HG02798 (cell line): ENCODE measurements at regions not wholly inside any gene's neighbourhood (a gene's known extent, or its start where the extent isn't known, plus 50 kb on each side); places are given as distances from the start of the nearest gene placed in this dataset.
A peak's percentile ranks its signal among the peaks of the same experiment; 100 is the strongest.
"Not testable (repeated sequence)": the region's sequence is repeated elsewhere in the genome, so short reads cannot be mapped to it uniquely, and the experiment has no call there.

Experiments
- ATAC-seq: cut with Tn5 transposase; IDR thresholded peaks from one replicate; pipeline ENCODE4 v1.9.1; 2021; ENCODE audit warnings: mild to moderate bottlenecking; ENCODE audit not compliant: unreplicated experiment, poor library complexity

DNA sequence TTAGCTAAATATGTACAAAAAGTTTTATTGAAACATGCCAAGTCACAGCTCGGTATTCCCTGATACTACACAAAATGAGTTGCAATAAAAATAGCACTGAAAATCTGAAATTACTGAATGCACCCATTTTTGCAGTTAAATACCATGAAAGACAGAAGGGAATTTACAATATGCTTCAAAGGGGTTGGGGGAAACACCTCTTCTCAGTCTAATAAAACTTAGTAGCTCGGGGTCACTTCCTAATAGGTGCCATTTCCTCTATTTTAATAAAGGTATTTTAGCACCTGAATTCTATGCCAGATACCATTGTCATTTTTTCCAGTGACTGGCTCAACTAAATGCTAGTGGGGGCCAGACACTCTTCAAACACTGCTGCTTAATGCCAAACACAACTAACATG lies 204.1 kb upstream of the MEF2C start:
- no peak for ATAC-seq

DNA sequence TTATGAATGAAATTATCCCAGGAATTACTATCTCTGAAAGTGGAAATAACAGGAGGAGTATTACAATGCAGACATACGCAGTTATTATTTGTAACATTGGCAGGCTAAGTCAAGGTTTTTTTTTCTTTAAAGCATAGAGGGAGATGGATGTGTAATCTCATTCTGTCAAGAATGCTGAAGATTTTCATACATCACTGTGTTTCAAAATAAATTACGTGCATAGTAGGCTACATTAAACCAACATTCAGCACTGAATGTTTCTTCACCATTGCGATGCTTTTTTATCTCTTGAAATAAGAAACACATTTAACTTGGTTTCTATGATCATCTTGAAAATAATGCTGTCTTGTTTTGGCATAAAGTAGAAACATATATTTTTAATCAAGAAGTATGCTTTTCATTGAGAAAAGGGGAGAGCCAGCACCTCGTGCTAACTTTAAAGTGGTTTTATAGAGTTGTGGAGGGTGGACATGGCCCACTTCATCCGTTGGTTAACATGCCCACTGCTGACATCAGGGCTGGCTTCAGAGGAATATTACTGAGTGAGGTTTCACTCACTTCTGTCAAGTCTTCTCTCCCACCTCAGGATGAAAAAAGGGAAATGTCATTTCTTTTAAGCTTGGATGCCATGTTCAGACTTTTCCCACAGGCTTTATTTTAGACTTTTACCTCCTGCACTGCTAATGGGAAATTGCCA lies 203.6 kb upstream of the MEF2C start:
- ATAC-seq, result no peak

DNA sequence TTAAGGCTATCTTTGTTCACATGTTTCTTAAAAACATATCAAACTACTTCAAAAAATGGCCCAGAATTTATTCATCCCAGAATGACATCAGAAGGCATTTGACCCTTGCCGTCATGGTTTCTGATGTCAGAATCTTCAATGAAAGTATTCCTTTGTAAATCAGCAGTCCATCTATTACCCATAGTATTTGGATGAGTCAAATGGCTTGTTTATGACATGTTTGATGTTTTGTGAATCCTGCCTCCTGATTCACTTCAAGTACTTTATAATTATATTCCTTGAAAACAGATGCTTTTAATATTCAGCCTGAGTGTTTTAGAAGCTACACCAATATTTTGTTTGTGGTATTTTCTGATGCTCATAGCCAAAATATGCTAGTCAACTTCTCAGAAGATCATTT lies 200.8 kb upstream of the MEF2C start:
- no peak for ATAC-seq

DNA sequence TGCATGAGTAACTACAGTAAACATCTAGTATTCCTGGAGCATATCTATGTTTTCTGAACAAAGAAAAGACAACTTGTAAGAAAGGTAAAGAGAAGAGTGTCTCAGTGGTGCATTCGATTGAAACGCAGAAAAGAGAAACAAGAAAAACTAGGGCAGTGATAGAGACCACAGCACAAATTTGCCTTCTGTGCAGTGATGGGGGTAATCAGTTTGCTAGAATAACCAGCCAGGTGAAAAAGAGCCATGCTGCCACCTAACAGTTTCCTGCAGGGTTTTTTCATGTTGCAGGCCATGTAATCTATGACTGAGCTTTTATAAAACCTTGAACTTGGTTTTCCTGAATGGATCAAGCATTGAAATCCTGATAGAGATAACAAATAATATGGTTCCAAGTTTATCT lies 198.4 kb upstream of the MEF2C start:
- peak; percentile 86 for ATAC-seq

DNA sequence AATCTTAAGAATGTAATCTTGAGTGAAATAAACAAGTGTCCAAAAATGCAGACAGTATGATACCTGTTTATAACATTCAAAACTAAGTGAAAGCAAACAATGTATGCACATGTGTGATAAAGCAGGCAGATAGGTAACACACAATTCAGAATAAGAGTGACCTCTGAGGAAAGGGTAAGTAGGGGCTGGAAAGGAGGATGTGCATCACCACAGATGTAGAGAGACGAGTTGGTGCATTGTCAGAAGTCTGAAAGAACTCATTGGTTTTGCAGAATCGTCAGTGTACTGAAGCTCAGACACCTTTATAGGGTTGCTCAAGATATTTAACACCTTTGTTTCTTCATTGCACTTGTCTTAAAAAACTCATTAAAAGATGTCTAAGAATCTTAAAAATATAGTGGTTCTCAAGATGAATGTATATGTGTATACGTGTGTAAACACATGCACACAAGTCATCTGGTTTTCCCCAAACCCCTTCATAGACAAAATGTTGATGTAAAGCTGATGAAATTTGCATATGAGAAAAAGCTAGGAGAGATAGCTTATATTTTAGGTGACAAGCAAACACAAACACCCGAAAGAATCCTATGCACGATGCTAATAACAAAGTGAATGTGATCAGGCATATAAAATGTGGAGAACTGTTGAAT lies 197.6 kb upstream of the MEF2C start:
- ATAC-seq, result no peak

DNA sequence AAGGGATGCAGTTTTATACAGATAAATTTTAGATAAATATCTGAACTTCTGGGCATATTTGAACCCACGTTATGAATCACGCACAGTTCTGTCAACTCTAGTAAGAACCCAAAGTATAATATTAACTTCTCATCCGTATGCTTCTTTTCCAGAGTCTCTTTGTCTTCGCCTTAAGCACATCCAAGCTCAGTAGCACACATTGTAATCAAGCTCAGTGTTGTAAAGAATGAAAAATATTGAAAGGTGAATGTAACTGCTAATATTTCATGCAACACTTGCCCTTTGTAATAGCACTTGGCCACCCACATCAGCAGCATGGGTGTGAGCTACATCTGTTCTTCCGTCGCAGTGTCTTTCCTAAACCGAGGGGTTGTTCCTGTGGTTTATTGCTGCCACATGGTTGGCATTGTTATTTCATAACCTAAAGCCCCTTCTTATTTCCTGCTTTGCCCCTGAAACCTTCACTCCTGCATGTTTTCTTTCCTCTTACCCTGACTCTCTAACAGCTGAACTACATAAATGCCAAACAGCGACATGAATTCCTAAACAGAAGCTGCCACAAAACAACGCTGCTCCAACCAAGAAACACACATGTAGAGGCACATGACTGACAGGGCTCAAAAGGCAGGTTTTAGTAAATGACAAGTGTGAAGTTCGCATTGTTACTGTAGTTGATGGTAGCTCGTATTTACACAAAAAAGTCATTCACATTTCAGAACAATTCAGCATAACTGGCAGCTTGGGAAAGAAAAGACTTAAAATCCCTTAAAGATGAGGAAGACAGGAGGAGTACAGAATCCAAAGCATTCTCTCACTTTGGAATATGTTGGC lies 190.1 kb upstream of the MEF2C start:
- no peak for ATAC-seq

DNA sequence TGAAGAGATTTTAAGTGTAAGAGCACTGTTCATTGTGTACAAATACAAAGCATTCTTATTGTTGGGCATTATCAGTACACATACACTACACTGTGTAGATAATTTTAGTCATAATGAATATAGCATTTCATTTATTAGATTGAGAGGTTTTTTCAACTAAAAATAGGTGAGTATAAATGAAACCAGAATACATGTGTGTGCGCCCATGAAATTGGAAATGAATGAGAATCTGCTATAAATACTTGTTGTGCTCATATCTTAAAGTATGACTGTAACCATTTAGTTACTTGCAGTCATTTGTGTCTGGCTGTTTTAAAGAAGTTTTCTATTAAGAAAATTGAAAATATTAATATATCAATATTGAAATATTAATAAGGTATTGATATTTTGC lies 189.0 kb upstream of the MEF2C start:
- peak; percentile 73 for ATAC-seq

DNA sequence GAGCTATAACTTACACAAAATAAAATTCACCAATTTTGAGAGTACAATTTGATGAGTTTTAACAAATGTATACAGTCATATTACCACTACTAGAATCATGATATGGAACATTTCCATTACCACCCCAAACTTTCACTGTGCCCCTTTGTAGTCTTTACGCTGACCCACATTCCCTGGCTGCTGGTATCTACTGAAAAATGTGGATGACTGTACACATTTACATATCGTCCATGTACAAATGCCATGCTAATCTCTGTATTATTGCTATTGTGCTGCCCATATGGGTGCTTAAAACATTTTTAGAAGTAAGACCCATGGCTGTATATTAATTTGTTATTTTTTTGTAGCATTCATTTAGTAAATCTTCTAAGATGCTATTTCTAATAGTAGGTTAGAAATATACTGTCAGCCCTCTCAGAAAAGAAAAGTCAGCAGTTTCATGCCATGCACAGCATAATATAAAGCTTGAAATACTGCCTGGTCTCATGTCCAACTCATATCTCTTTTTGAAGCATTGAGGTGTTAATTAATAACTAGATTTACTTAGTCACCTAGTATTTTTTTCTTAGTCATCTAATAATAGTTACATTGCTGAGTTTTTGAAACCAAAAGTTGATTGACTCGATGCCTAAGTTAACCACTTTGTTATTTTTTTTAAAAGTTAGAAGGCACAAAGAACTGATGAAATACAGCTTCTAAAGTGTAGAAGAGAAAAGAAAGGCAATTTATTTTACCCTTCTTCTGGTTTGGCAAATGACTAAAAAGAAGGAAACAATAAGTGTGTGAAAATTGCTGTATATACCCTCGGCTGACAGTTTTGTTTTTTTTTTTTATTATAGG lies 188.3 kb upstream of the MEF2C start:
- peak; percentile 85 for ATAC-seq

DNA sequence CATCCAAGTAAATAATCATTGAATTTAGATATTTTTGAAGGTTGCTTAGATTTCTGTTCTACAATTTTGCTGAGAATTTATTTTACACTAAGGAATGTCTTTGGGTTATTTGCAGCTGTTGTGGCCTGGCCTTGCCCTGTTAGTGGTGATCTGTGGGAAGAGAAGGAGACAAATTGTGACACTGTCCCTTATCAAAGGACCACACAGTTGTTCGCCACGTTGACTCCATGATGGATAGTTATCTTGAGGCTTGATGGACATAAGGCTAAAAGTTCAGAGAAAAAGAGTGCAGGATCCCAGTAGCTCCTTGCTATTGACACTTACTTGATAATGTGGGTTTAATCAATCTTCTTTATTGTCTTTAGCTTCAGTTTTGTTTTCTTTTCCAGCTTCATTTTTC lies 186.6 kb upstream of the MEF2C start:
- ATAC-seq, result no peak

DNA sequence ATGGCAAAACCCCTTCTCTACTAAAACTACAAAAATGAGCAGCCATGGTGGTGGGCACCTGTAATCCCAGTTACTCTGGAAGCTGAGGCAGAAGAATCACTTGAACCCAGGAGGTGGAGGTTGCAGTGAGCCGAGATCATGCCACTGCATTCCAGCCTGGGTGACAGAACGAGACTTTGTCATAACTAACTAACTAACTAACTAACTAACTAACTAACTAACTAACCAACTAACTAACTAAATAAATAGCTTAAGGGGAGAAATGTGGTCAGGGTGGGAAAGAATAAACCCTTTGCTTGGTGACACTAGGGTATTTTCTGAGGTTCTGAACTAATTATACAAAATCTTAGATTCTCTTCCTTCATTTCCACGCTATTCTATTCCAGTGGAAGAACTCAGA lies 184.4 kb upstream of the MEF2C start:
- no peak for ATAC-seq

DNA sequence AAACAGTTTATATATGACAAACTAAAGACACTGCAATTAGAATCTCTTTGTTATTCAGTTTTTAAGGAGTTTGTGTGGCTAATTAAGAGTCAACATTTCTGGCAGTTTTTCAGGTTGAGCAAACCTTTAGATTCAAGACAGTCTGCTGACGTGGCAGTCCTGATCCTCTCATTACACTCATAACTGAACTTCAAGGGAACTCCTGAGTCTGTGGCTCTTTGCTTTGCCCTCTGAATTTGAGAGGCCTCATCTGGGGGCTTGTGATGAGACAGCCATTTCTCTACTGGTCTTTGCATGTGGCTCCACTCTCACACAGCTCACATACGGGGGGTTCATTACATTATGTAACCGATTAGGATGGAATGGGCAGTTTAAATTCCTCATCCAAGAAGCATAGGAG lies 182.9 kb upstream of the MEF2C start:
- peak; percentile 93 for ATAC-seq

DNA sequence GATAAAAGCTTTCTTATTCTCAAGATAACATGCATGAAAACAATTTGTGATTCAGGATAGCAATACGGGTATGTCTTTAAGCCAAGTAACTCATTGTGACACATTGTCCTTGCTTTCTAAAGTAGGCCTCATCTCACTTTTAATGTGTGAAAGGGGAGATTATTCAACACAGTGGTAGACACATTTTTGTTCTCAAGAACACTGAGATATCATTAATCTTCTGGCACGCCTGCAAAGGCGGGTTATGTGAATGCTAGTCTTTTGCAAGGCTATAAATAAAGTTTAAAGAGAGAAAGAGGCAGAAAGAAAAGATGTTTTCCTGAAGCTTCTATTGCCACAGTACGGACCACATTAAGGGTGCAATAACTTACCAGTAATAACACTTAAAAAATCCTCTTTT lies 181.8 kb upstream of the MEF2C start:
- no peak for ATAC-seq

DNA sequence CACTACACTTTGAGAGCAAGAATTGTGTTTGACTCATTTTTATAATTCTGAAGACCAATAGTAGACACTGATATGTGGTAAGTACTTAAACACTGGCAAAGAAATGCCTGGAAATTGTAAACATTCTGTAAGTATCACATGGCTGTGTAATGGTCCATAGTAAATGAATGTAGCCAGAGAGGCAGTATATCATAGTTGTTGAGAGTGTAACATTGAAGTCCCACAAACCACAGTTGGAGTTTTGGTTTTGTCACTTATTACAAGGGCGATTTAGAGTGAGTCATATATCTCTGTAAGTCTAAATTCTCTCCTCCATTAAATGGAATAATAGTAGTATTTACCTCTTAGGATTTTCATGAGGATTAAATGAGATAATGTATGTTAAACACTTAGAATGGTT lies 181.1 kb upstream of the MEF2C start:
- ATAC-seq, result peak; percentile 61

DNA sequence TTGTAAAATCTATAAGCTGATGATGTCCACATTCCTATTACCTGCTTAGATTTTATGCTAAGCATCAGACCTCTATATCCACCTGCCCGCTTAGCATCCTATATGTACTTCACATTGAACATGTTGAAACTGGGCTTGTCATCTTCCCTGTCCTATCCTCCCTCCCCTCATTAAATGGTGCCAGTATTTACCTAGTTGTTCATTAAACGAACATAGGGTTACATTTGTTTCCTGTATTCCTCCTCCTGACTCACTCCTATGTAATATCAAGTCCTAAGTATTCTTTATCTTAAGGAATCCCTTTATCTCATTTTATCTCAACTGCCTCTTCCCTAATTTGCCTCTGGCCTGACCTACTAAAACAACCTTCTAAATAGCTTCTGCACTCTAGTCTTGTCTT lies 177.8 kb upstream of the MEF2C start:
- no peak for ATAC-seq

DNA sequence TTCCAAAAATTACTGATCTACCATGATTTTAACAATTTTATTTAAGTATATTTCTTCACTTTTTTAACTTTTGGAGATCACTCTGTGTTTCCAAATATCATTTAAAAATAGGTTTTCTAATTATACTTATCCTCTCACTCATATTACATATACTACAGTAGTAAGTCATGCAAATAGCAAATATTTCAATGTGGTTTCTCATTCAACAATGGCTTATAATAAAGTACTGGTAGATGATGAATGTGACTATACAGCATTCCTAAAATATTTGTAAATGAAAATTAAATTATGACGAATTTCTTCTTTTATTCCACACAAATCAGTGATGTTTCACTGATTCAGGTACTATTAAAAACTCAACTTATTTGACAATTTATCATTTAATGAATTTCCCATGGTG lies 176.3 kb upstream of the MEF2C start:
- ATAC-seq, result no peak

DNA sequence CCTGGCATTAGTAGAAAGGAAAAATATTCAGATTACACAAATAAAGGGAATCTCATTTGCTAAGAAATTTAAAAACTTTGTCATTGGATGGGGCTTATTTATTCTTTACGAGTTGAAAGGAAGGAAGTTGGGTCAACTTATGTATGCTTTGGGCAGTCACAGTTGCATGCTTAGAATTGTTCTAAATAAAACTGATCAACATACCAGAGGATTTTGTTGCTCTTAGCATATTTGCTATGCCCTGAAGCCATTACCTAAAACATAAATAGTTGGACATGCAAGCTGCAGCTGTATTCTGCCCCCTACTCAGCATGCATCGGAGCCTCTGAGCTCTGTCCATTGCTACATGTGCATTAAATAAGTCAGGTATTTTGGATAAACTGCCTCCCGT lies 172.7 kb upstream of the MEF2C start:
- no peak for ATAC-seq

DNA sequence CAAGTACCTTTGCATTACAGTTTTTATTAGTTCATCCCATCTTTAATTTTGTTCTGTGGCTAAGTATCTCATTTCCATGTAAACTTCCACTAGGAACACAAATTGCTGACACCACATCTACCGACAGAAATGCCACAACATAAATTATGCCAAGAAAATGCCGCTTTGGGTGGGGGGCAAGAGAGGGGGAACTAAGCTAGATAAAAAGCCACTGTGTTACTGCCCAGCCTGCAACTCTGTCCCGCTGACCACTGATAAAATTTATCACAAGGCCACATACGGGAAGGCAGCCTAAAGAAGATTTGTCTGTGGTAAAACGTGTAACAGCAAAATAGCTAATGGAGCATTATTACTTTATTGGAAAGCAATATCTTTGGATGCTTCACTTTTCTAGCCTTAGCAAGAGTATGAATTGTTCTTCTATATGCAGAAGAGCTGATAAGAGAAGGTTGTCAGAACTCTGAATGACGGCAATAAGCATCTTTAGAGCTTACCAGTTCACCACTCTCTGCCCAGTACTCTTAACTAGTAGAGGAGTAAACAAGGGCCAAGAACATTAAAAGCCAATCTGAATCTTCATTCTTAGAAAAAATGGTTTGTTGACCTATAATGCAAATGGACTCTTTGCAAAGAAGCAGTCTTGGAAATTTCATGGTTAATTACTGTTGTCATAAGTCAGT lies 172.2 kb upstream of the MEF2C start:
- no peak for ATAC-seq

DNA sequence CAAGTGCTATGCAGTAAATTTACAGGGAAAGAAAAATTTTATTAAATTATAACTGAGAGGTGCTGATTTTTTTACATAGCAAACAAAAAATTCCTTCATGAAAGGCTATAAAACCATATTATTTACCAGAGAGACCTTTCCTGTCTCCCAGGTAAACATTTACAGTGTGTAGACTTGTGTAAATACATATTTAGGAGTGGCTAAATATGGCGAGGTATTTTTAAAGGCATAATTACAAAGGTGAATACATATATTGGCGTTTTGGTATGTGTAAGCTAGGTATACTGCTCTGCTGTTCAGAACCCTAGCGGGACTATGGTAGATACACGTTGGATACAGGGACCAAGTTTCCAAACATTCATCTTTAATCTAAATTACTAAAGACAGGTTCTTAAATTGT lies 170.6 kb upstream of the MEF2C start:
- no peak for ATAC-seq

DNA sequence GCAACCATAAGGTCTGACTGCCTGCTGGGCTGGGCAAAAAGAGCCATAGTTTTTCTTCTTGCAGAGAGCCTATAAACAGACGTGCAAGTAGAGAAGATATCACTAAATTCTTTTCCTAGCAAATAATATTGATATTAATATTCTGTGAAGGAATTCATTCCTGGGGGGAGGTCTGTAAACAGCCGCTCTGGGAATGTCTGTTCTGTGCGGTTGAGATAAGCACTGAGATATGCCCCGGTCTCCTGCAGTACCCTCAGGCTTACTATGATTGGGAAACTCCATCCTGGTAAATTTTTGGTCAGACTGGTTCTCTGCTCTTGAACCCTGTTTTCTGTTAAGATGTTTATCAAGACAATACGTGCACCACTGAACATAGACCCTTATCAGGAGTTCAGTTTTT lies 167.1 kb upstream of the MEF2C start:
- ATAC-seq, result not testable (repeated sequence)

DNA sequence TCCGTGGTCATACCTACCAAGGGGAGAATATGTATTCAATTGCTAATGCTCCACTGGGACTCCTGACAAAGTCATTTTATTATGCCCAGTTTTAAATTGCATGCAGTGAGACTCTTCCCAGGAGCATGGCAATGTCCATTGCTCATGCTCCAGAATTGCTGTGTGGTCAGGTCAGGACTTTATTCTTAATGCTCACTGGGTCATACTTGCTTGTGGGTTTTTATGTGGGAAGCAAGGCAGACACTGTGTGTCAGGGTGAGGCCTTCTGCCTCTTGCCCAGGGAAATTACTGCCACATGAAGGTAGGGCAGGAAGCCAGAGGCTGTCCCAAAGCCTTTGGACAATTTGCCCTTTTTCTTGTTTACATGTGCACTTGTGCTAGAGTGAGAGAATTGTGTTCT lies 164.6 kb upstream of the MEF2C start:
- no peak for ATAC-seq
